ENCODE measurements at regions not wholly inside any gene's neighbourhood (a gene's known extent, or its start where the extent isn't known, plus 50 kb on each side); places are given as distances from the start of the nearest gene placed in this dataset.

DNA sequence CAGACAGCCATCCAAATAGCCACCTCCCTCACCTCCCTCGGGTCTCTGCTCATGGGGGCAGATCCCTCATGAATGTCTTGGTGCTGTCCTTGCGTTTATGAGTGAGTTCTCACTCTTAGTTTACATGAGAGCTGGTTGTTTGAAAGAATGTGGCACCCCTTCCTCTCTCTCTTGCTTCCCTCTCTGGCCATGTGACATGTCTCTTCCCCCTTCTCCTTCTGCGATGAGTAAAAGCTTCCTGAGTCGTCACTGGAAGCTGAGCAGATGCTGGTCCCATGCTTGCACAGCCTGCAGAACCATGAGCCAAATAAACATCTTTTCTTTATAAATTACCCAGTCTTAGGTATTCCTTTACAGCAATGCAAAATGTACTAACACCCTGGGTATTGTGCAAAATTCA, 208.7 kb downstream of the LACC1 start:
- TF ChIP-seq ZBTB7A (IDR thresholded peaks at IDR 0.05; ENCODE audit: low read depth) (no peak), TEAD4 (IDR thresholded peaks at IDR 0.05) (no peak), TCF12 (IDR thresholded peaks at IDR 0.05; ENCODE audit: low read depth) (no peak)

DNA sequence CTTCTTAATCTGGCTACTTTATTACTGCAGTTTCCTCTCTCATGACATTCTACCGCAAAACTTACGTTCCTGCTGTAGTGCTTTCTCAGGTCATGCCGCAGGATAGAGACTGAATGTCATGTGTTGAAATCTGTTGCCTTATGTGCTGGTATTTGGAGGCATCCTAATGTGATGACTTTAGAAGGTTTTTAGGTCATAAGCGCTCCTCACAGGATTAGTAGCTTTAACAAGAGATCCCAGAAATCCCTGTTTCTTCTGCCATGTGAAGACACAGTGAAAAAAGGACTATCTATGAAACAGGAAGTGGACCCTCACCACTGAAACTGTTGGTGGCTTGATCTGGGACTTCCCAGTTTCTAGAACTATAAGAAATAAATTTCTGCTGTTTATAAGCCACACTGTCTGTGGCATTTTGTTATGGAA, 209.3 kb downstream of the LACC1 start:
- no peak for TF ChIP-seq REST (IDR thresholded peaks at IDR 0.05; ENCODE audit: low read depth)
- TF ChIP-seq TEAD4 (IDR thresholded peaks at IDR 0.05): no peak
- TF ChIP-seq, protein P1, sequence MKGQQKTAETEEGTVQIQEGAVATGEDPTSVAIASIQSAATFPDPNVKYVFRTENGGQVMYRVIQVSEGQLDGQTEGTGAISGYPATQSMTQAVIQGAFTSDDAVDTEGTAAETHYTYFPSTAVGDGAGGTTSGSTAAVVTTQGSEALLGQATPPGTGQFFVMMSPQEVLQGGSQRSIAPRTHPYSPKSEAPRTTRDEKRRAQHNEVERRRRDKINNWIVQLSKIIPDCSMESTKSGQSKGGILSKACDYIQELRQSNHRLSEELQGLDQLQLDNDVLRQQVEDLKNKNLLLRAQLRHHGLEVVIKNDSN (IDR thresholded peaks at IDR 0.05): no peak
- no peak for TF ChIP-seq FOXM1 (IDR thresholded peaks at IDR 0.05; ENCODE audit: borderline replicate concordance, low read depth)
- TF ChIP-seq ZBTB7A (IDR thresholded peaks at IDR 0.05; ENCODE audit: low read depth): no peak
- no peak for TF ChIP-seq RAD21 (IDR thresholded peaks at IDR 0.05; ENCODE audit: low read depth)
- TF ChIP-seq EP300 (IDR thresholded peaks at IDR 0.05; ENCODE audit: borderline replicate concordance): no peak
- TF ChIP-seq CEBPB (IDR thresholded peaks at IDR 0.05): no peak
- TF ChIP-seq NFIC (IDR thresholded peaks at IDR 0.05): no peak
- TF ChIP-seq TCF12 (IDR thresholded peaks at IDR 0.05; ENCODE audit: low read depth): no peak
- no peak for TF ChIP-seq EGR1 (IDR thresholded peaks at IDR 0.05)
- TF ChIP-seq, protein P2, sequence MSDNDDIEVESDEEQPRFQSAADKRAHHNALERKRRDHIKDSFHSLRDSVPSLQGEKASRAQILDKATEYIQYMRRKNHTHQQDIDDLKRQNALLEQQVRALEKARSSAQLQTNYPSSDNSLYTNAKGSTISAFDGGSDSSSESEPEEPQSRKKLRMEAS (IDR thresholded peaks at IDR 0.05): no peak
- TF ChIP-seq YY1 (IDR thresholded peaks at IDR 0.05; ENCODE audit: low read depth): no peak
- TF ChIP-seq CREB1 (IDR thresholded peaks at IDR 0.05; ENCODE audit: low read depth): no peak
- no peak for TF ChIP-seq TAF1 (IDR thresholded peaks at IDR 0.05; ENCODE audit: low read depth)

DNA sequence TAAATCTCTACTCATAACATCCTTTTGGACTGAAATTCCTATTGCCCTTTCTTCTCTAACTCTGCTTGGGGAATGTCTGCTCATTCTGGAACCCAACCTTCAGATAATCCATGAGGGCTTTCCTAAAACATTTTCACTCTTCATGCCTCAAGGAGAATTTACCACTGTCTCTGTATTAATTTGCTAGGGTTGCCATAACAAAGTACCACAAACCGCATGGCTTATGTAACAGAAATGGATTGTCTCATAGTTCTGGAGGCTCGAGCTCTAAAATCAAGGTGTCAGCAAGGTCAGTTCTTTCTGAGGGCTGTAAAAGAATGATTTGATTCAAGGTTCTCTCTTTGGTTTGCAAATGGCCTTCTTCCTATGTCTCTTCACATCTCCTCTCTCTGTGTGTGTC, 209.7 kb downstream of the LACC1 start:
- TF ChIP-seq TAF1 (IDR thresholded peaks at IDR 0.05; ENCODE audit: low read depth): no peak
- TF ChIP-seq, protein P1 (IDR thresholded peaks at IDR 0.05): no peak
- no peak for TF ChIP-seq NFIC (IDR thresholded peaks at IDR 0.05)
- no peak for TF ChIP-seq RAD21 (IDR thresholded peaks at IDR 0.05; ENCODE audit: low read depth)
- TF ChIP-seq, protein P2 (IDR thresholded peaks at IDR 0.05): no peak
- no peak for TF ChIP-seq REST (IDR thresholded peaks at IDR 0.05; ENCODE audit: low read depth)
- no peak for TF ChIP-seq YY1 (IDR thresholded peaks at IDR 0.05; ENCODE audit: low read depth)
- TF ChIP-seq EP300 (IDR thresholded peaks at IDR 0.05; ENCODE audit: borderline replicate concordance): no peak
- no peak for TF ChIP-seq EGR1 (IDR thresholded peaks at IDR 0.05)
- TF ChIP-seq CREB1 (IDR thresholded peaks at IDR 0.05; ENCODE audit: low read depth): no peak
- no peak for TF ChIP-seq FOXM1 (IDR thresholded peaks at IDR 0.05; ENCODE audit: borderline replicate concordance, low read depth)
- no peak for TF ChIP-seq ZBTB7A (IDR thresholded peaks at IDR 0.05; ENCODE audit: low read depth)
- TF ChIP-seq TEAD4 (IDR thresholded peaks at IDR 0.05): no peak
- TF ChIP-seq TCF12 (IDR thresholded peaks at IDR 0.05; ENCODE audit: low read depth): no peak
- TF ChIP-seq CEBPB (IDR thresholded peaks at IDR 0.05): no peak

DNA sequence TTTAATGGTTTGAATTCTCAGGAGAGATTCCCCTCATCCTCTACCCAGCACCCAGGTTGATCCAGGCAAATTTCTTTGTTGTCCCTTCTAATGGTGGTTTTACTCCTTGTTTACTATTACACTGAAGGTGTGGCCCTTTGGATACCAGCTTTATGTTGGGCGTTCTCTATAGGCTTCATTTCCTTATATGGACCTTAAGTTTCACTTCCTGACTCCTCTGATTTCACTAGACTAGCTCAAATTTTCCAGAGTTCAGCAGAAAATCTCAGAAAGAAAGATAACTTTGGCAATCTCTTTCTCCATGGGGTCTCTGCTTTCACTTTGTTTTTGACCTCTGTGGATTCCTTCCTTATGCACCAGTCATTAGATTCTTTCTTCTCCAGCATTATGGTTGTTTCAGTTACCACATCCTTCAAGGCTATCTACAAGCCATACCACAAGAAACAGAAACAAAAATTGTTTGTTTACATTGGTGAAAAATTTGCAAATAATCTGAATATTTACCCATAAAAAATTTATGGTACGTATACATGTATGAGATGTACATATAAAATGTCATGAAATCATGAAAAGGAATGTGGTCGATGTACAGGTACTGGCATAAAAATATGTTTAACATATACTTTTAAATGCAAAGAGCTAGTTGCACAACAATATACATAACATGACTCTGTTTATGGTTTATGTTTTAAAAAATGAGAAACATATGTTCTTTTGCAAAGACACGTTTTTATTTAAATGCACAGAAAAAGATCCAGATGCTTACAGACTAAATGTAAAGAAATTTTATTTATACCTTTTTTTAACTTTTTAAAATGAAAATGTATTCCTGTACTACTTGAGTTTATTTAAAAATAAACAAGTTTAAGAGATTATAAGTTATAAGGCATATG, 212.6 kb downstream of the LACC1 start:
- TF ChIP-seq ZBTB7A (IDR thresholded peaks at IDR 0.05; ENCODE audit: low read depth) (no peak), TCF12 (IDR thresholded peaks at IDR 0.05; ENCODE audit: low read depth) (no peak), FOXM1 (IDR thresholded peaks at IDR 0.05; ENCODE audit: borderline replicate concordance, low read depth) (no peak), CREB1 (IDR thresholded peaks at IDR 0.05; ENCODE audit: low read depth) (no peak), TAF1 (IDR thresholded peaks at IDR 0.05; ENCODE audit: low read depth) (no peak), REST (IDR thresholded peaks at IDR 0.05; ENCODE audit: low read depth) (no peak), YY1 (IDR thresholded peaks at IDR 0.05; ENCODE audit: low read depth) (no peak), NFIC (IDR thresholded peaks at IDR 0.05) (no peak)
